HG03575 (cell line): ENCODE measurements at regions not wholly inside any gene's neighbourhood (a gene's known extent, or its start where the extent isn't known, plus 50 kb on each side); places are given as distances from the start of the nearest gene placed in this dataset.

Experiments
- ATAC-seq: cut with Tn5 transposase; IDR thresholded peaks from one replicate; pipeline ENCODE4 v1.9.1; 2021; ENCODE audit not compliant: unreplicated experiment, insufficient number of reproducible peaks, low FRiP score; ENCODE audit errors: extremely low read depth

DNA sequence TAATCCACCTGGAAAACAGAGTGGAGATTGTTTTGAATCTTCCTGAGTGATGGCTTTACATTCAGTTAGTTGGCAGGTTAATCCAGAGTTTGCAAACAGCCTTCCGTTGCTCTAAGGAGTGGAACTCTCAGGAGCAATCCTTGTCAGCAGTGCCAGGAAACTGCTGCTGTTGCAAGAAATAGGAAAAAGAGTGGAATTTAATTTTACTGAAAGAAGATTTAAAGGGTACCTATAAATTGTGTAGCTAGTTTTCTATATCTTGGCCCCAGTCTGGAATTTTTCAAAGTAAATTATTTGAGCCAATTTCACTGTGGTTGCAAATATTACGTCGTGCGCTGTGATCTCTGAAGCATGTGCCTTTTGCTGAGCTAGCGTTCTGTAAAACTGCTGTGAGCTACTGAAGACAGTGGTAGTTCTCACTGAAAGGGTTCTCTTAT is 55.5 kb upstream of the SLC5A12 start:
- ATAC-seq = no peak

GRCh38 chr11:26778000-26778757 is 56.3 kb upstream of the SLC5A12 start:
- ATAC-seq = no peak

DNA sequence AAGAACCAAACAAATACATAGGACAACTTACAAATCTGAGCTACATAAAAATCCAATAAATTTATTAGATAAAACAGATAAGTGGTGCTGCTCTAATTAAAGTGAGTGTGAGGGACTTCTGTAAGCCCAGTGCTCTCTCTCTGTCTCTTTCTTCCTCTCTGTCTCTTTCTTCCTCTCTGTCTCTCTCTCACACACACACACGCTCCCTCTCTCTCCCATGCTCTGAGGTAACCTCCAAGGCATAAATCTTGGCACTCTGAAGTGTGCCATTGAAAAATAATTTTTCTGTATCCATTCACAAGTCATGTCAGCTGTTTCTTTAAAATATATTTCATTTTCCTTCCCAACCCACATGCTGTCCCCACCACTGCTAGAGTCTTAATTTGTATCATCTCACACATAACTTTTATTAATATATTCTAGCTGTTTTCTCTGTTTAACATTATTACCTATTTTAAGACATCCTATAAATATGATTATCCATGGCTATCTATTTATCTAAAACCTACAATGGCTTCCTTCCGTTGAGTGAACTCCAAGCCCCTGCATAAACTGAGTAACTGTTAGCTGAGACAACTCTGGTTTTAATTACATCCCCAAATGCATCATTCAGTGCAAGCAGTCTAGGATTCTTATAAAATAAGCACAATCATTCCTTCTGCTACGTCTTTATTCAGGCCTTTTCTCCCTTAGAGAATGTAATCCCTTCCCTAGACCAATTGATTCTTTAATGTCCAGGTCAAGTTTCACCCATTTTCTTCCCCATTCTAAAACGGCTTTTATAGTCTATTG is 57.4 kb upstream of the SLC5A12 start:
- ATAC-seq = no peak

- ATAC-seq = no peak
Measured at GRCh38 chr11:26780376-26781085, 58.7 kb upstream of the SLC5A12 start.

DNA sequence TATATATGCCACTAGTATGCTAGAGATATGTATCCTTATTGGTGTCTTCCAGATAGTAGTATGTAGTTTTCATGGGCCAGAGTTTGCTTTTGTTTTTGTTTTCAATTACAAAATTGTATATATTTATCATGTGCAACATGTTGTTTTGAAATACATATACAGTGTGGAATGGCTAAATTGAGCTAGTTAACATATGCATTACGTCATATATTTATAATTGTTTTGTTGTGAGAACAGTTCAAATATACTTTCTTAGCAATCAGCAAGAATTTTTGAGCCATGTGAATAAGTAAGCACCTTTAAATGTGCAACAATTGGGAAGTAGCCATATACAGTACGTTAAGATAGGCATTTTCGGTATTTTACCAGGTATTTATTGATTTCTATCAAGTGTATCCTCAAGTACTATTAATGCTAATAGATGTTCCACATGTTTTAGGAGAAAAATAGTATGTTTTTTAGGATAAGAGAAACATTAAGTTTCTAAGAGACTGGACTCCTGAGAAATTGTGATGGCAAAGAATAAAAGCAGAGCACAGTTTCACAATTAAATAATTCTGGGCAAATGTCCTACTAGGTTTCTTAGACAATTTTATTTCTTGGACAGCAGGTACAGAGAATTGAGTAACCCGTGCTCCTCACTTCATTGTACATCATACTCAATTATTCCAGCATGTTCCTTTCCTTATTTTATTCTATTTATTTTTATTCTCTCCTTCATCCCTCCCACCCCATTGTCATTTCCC is 60.5 kb upstream of the SLC5A12 start:
- no peak for ATAC-seq

DNA sequence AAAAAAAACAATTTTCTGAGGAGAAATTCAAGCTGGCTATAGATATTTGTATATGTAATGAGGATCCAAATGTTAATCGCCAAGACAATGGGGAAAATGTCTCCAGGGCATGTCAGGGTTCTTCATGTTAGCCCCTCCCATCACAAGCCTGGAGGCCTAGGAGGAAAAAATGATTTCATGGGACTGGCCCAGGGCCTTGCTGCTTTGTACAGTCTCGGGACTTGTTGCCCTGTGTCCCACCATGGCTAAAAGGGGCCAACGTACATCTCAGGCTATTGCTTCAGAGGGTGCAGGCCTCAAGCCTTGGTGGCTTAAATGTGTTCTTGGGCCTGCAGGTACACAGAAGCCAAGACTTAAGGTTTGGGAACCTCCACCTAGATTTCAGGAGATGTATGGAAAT is 62.1 kb upstream of the SLC5A12 start:
- ATAC-seq = no peak

DNA sequence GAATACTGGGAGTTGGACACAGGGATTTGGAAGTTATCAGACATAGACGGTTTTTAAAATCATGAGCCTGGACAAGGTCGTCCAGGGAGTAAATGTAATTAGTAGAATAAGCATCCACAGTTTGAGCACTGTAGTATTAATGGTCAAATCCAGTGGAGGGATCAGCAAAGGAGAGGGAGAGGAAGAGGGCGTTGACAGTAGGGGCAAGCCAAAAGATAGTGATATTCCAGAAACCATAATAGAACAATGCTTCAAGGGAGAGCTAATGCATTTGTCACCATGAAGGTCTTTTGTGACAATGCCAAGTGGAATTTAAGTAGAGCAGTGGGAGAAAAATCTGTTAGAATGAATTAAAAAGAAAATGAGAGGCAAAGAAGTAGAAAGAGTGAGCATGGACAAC is 68.9 kb upstream of the SLC5A12 start:
- ATAC-seq = no peak

DNA sequence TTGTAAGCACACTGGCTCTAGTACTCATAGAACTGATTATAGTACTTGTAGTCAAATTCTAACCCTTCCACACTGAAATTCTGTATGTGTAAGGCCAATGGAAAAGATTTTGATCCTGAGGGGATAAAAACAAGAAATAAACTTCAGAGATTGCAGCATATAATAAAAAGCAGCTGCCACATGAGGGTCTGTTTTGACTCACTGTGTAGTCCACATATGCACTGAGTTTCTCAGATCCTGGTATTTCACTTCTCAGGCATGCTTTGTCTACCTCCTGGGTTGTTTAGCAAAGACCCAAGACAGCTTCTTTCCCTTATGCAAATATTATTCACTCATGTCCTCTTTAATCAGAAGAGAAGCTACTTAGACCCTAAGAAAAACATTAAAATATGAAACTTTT is 71.1 kb upstream of the SLC5A12 start:
- no peak for ATAC-seq

DNA sequence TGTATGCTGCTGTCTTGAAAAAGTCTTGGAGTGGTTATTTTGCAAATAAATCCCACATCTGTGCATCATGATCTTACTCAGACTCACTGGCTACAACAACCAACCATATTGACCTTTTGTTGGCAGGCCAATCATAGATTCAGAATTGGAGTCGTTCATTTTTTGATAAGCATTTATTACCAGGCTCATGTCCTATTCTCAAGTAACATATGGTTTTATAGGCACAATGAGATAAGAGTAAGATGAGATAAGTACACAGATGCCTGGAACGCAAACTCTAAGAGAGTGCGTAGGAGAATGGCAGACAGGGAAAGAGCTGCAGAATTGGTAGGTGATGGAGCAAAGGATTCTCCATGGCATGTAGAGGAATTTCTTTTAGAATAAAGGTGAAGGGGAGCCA is 71.6 kb upstream of the SLC5A12 start:
- ATAC-seq = no peak

DNA sequence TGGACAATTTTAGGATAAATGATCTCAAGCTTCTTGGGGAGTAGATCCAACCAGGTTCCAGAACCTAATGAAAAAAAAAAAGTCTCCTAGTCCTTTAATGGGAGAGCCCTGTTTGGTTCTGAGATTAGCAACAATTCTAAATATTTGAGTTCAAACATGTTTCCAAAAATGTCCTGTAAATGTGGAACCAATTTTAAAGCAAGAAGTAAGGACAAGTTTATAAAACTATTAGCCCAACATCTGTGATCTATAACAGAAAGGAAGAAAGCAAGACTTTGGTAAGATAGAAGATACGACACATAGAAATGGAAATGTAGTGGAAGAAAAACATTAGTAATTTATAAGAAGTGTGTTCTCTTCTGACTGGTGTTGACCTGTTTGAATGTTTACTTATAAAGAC is 79.7 kb upstream of the SLC5A12 start:
- ATAC-seq = no peak

DNA sequence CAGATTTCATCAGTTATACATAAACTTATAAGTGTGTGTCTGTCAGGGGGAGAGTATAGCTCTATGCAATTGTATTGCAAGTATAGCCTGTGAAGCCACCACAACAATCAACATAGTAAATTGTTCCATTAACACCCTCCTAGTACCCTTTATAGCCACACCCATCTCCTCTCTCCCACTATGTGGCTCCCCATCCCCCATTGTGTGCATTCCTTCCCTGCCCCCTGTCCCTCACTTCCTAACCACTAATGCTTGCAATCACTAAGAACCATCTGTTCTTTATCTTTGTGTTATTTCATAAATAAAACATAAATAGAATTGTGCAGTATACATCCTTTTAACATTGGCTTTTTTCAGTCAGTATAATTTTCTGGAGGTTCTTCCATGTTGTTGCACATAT is 83.1 kb upstream of the SLC5A12 start:
- no peak for ATAC-seq

DNA sequence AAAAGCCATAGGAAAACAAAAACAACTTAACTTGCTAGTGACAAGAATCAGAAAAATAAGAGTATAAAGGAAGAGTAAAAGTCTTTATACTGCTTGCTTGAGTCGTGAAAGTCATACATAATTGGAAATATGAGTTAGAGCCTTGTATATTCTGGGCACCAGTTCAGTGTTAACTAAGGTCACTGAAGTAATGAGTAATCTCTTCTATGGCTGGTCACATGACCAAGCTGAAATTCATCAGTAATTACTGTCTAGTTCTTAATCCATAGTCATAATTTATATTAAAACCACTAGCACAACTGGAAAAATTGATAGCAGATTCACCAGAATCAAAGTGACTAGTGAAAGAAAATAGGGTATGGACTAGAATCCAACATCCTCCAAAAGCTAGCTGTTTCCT is 84.4 kb upstream of the SLC5A12 start:
- ATAC-seq = no peak

DNA sequence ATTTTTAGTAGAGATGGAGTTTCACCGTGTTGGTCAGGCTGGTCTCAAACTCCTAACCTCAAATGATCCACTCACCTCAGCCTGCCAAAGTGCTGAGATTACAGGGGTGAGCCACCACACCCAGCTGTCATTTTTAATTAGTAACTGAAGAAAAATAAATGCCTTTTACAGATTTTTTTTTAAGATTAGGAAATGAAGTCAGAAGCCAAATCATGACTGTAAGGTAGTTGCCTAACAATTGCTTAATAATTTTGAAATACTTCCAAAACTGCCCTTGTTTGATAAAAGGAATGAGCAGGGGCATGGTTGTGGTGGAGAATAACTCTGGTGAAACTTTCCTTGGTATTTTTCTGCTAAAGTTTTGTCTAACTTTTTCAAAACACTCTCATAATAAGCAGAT is 98.9 kb upstream of the SLC5A12 start:
- ATAC-seq = no peak

- no peak for ATAC-seq
Measured at GRCh38 chr11:26823963-26824362, 102.1 kb upstream of the SLC5A12 start.

GRCh38 chr11:26827567-26828081 is 105.8 kb upstream of the SLC5A12 start:
- ATAC-seq = no peak

DNA sequence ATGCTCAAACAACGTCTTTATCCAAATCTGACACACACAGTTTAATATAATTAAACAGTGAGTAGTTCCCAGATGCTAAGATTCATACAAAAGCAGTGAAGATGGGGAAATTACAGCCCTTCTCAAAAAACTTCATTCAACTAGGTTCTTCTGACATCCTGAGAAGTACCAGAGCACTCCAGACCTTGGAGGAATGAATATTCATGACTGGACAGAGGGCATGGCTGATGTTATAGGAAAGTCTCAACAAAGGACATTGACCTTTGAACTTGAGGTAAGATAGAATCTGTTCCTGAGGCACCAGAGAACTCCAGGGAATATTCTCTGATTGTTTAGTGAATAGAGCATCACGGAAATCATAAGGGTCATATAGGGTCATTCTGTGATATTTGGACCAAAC is 106.4 kb upstream of the SLC5A12 start:
- no peak for ATAC-seq

DNA sequence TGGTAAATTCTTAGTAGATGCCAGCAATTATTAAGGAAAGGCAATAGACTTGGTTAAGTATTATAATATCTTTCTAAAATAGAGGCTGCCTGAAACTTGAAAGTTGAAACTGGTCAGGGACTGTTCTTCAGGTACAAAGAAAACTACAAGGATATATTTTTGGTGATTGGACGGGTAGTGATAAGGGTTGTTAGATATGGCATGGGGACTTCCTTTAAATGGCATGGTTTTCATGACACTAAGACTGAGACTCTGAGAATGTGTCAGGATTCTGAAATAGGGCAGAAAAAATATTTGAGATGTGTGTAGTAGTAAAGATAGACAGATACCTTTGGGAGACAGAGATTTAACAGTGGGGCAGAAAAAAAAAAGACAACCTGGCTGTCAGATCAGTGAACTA is 108.4 kb upstream of the SLC5A12 start:
- ATAC-seq = no peak

- ATAC-seq = no peak
Measured at GRCh38 chr11:26830757-26831156, 108.9 kb upstream of the SLC5A12 start.

DNA sequence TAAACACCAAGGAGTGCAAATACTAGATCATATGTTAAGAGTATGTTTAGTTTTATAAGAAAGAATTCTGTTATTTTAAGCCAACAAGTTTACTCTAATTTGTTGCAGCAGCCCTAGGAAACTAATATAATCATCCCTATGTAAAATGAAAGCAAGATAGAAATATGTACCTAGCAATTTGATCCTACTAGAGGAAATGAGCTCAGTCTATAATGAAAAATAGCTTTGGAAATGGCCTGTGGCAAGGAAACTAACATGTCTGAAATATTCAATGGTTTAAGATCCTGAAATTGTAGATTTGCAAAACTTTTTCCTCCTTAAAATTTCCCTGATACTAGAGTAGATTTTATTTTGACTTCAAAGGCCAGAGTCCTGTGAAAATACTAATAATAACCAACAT is 112.7 kb upstream of the SLC5A12 start:
- no peak for ATAC-seq
